Testis (tissue), 2 donors: ENCODE measurements at regions not wholly inside any gene's neighbourhood (a gene's known extent, or its start where the extent isn't known, plus 50 kb on each side); places are given as distances from the start of the nearest gene placed in this dataset.

Experiments used
- CTCF ChIP-seq, 3 experiments: fragments of 450-650 bp in 2 of 3; fragments of 200-600 bp in 1 of 3; sonication (generic) in 1 of 3; IDR thresholded peaks; one replicate each; pipeline ENCODE4 v1.5.1; 2016 to 2019; ENCODE audit warnings: antibody characterized with exemption in 3 of 3, mild to moderate bottlenecking in 2 of 3, moderate library complexity in 1 of 3
- POLR2A ChIP-seq: fragments of 450-650 bp; IDR thresholded peaks from one replicate; pipeline ENCODE4 v1.6.1; 2017; ENCODE audit warnings: antibody characterized with exemption, mild to moderate bottlenecking, moderate library complexity

DNA sequence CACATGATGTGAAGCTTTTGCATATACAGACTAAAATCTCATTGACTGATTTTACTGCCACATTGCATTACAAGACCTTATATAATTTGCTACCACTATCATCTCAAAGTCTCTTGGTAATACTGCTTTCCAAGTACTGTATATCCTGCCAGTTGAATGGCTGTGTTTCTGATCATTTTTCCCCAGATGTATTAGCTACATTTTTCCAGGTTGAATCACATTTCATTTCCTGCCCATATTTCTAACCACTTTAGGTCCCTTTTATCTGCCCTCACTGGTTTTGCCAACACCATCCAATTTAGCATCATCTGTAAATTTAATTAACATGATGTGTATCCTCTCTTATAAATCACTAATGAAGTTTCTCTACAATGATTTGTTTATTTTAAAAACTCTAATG is 365.7 kb upstream of the PMFBP1 start:
- TF ChIP-seq CTCF (IDR thresholded peaks at IDR 0.05) = no peak
- TF ChIP-seq POLR2A = no peak
